ENCODE measurements at regions not wholly inside any gene's neighbourhood (a gene's known extent, or its start where the extent isn't known, plus 50 kb on each side); places are given as distances from the start of the nearest gene placed in this dataset.

DNA sequence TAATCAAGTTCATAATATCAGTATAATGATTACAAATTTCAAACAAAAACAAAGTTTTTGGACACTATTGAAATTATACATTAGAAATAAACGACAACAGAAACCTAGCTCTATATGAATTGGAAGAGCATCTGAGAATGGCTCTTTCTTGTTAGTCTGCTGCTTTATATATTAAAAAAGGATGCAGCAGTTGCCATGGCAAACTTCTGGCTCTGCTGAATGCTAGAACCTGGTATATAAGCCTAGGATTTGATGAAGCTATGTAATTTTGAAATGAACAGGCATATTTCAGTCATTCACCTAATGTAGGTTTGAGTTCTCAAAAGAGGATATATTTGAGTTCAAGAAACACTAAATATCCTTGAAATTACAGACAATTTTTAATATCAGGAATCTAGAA lies 252.7 kb upstream of the KCNMB2 start:
- H3K9me3 Mint-ChIP-seq (ENCODE audit: unreplicated experiment) = peaks cover 38% of the 10 kb centered on the region
- CTCF ChIA-PET = no interaction called here

DNA sequence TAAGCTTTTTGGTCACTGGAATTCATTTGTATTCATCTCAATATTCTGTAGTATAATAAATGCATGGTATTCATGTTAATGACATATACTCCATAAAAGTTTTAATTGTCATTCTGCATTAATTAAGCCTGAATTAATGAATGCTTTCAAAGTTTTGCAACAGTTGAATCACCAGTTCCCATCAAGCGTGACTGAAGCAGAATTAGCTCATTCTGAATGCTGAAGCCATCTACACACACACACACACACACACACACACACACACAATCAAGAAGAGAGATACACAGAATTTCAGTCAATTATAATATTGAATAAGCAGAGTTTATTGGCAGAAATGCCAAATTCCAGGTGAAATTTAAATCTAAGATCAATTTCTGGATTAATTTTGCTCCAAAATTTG lies 252.1 kb upstream of the KCNMB2 start:
- no peak for TF ChIP-seq CTCF (IDR thresholded peaks at IDR 0.05; ENCODE audit: insufficient read depth in 1 of 2, low read depth in 1 of 2, low read length in 1 of 2, severe bottlenecking in 1 of 2, unreplicated experiment in 1 of 2)
- ChIA-PET CTCF (no interaction called here), POLR2A (no interaction called here)
- no TSS peak for BruUV-seq (replicated peaks)
- Histone ChIP-seq H3K27me3 (replicated peaks; ENCODE audit: control insufficient read depth, insufficient read depth, low read length) (no peaks in the 10 kb centered on the region), H3K4me1 (no peaks in the 10 kb centered on the region), H3K4me3 (ENCODE audit: low read depth, low read length) (no peak overlapping the region), H3K9me3 (peaks cover 8% of the 10 kb centered on the region; the same call in 1 of the 2 replicates), H3K36me3 (ENCODE audit: control insufficient read depth, insufficient read depth, low read length) (no peaks in the 10 kb centered on the region)
- no peaks in the 10 kb centered on the region for H3K27me3 Mint-ChIP-seq (ENCODE audit: insufficient read depth, unreplicated experiment)
- H3K36me3 Mint-ChIP-seq (ENCODE audit: insufficient read depth, unreplicated experiment) = no peaks in the 10 kb centered on the region
- H3K27ac Mint-ChIP-seq (ENCODE audit: unreplicated experiment) = no peak overlapping the region
- DNase-seq = no peak
- peaks cover 36% of the 10 kb centered on the region for H3K9me3 Mint-ChIP-seq (ENCODE audit: unreplicated experiment)
- no peaks in the 10 kb centered on the region for H3K4me1 Mint-ChIP-seq (ENCODE audit: low read depth, unreplicated experiment)
- no peak overlapping the region for H3K4me3 Mint-ChIP-seq (ENCODE audit: unreplicated experiment)
- intact Hi-C loops (cut with micrococcal nuclease; ENCODE audit: unreplicated experiment) = no loop called here

More for the DNA sequence above, 252.7 kb upstream of the KCNMB2 start:
- Histone ChIP-seq H3K36me3 (ENCODE audit: control insufficient read depth, insufficient read depth, low read length) (no peaks in the 10 kb centered on the region), H3K4me3 (ENCODE audit: low read depth, low read length) (no peak overlapping the region), H3K9me3 (peaks cover 8% of the 10 kb centered on the region; the same call in 1 of the 2 replicates), H3K27me3 (replicated peaks; ENCODE audit: control insufficient read depth, insufficient read depth, low read length) (no peaks in the 10 kb centered on the region), H3K4me1 (no peaks in the 10 kb centered on the region)
- Mint-ChIP-seq H3K36me3 (ENCODE audit: insufficient read depth, unreplicated experiment) (no peaks in the 10 kb centered on the region), H3K27ac (ENCODE audit: unreplicated experiment) (no peak overlapping the region), H3K4me3 (ENCODE audit: unreplicated experiment) (no peak overlapping the region), H3K27me3 (ENCODE audit: insufficient read depth, unreplicated experiment) (no peaks in the 10 kb centered on the region), H3K4me1 (ENCODE audit: low read depth, unreplicated experiment) (no peaks in the 10 kb centered on the region)
- TF ChIP-seq CTCF (IDR thresholded peaks at IDR 0.05; ENCODE audit: insufficient read depth in 1 of 2, low read depth in 1 of 2, low read length in 1 of 2, severe bottlenecking in 1 of 2, unreplicated experiment in 1 of 2) = no peak
- POLR2A ChIA-PET = no interaction called here
- DNase-seq = no peak
- no TSS peak for BruUV-seq (replicated peaks)
- intact Hi-C loops (cut with micrococcal nuclease; ENCODE audit: unreplicated experiment) = no loop called here

GRCh38 chr3:178288074-178288473 lies 248.2 kb upstream of the KCNMB2 start:
- BruUV-seq (replicated peaks) = no TSS peak

More at GRCh38 chr3:178288074-178288473, 248.2 kb upstream of the KCNMB2 start:
- no peak for TF ChIP-seq CTCF (IDR thresholded peaks at IDR 0.05; ENCODE audit: insufficient read depth in 1 of 2, low read depth in 1 of 2, low read length in 1 of 2, severe bottlenecking in 1 of 2, unreplicated experiment in 1 of 2)
- intact Hi-C loops (cut with micrococcal nuclease; ENCODE audit: unreplicated experiment) = no loop called here
- Histone ChIP-seq H3K4me1 (no peaks in the 10 kb centered on the region), H3K9me3 (no peaks in the 10 kb centered on the region), H3K4me3 (ENCODE audit: low read depth, low read length) (no peak overlapping the region), H3K36me3 (ENCODE audit: control insufficient read depth, insufficient read depth, low read length) (no peaks in the 10 kb centered on the region), H3K27me3 (replicated peaks; ENCODE audit: control insufficient read depth, insufficient read depth, low read length) (no peaks in the 10 kb centered on the region)
- DNase-seq = no peak
- H3K36me3 Mint-ChIP-seq (ENCODE audit: insufficient read depth, unreplicated experiment) = no peaks in the 10 kb centered on the region
- H3K4me3 Mint-ChIP-seq (ENCODE audit: unreplicated experiment) = no peak overlapping the region
- H3K4me1 Mint-ChIP-seq (ENCODE audit: low read depth, unreplicated experiment) = no peaks in the 10 kb centered on the region
- POLR2A ChIA-PET = no interaction called here
- no peak overlapping the region for H3K27ac Mint-ChIP-seq (ENCODE audit: unreplicated experiment)
- CTCF ChIA-PET = no interaction called here
- H3K27me3 Mint-ChIP-seq (ENCODE audit: insufficient read depth, unreplicated experiment) = no peaks in the 10 kb centered on the region
- peaks cover 21% of the 10 kb centered on the region for H3K9me3 Mint-ChIP-seq (ENCODE audit: unreplicated experiment)

Data from Caco-2 (cell line).